HG03103 (cell line): ENCODE measurements at regions not wholly inside any gene's neighbourhood (a gene's known extent, or its start where the extent isn't known, plus 50 kb on each side); places are given as distances from the start of the nearest gene placed in this dataset.
"Not testable (repeated sequence)": the region's sequence is repeated elsewhere in the genome, so short reads cannot be mapped to it uniquely, and the experiment has no call there.

Experiments
- ATAC-seq: cut with Tn5 transposase; IDR thresholded peaks from one replicate; pipeline ENCODE4 v1.9.1; 2021; ENCODE audit warnings: low read depth; ENCODE audit not compliant: unreplicated experiment

DNA sequence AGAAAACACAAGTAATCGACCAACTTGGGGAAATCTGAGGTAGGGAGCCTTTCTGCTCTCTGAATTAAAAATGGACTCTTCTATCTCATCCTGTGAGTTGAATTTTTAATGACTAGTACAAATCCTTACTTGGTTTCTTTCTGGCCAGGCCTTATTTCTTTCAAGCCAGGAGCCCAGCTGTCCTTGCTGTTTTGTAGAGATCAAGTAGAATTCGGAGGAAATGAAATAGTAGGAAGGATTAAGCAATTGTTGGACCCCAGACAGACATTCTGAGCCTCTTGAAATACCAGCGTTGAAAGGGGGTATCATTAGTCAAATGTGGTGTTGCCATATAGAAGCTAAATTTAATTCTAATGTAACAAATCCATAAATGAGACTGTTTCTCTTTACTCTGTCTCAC lies 53.7 kb upstream of the SMIM15 start:
- no peak for ATAC-seq

GRCh38 chr5:61216741-61217140 lies 54.5 kb upstream of the SMIM15 start:
- no peak for ATAC-seq

DNA sequence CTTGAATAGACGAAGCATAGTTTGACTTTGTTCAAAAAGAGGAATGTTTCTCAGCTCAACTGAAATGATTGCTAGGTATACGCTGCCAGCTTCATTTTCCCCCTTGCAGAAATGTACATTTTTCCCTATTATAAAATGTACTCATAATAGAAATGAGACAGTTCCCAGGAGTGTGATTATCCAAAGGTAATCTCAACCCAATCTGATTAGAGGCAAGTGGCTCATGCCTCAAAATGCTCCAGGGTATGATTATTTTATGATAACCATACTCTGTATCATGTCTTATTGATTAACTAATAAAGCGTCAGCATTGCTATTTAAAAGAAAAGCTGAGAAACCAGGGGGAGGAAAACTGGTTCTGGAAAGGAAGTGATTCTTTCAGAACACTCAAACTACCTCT lies 54.9 kb upstream of the SMIM15 start:
- ATAC-seq = no peak

DNA sequence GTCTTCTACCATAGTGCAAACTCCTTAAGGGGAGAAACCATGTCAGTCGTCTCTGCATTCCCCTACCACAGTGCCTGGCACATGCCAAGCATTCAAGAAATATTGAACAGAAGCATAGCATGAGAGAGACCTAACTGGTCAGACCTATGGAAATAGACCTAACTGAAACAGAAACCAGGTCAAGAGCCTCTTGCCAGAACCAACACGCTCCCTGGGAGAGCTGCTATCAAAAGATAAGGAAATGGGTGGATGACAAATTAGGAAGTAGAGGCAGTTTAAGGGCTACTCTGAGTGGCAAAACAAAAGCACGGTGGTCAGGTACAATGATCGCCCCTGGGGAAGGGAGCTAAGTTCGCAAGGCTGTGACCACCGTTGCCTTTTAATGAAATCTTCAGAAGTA lies 66.0 kb upstream of the SMIM15 start:
- no peak for ATAC-seq

DNA sequence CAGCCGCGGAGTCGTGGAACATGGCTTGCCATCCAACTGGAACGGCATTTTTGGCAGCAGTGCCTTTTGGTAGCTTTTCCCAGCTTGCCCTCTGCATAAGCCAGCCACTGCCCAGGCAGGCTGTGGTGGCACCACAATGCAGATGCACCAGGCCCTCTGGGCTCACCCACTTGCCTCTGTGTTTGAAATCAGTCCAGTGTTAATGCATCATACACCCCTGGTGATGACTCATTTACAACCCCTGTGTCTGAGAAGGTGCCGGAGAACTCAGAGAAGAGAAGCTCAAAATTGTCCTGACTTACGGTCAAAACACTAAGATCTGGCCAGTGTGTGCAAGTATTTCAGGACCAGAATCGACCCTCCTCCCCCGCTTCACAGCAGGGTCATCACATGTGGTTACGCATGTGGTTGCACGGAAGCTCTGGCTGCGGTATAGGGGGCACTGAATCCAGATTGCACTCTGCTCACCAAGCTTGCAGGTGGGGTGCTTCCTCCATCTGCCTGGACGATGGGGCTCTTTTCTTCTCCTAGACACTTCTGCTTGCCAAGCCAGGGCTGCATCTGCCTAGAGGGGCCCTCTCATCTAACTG lies 66.5 kb upstream of the SMIM15 start:
- peak; percentile 45 for ATAC-seq

GRCh38 chr5:61229416-61229815 lies 67.1 kb upstream of the SMIM15 start:
- ATAC-seq = no peak

DNA sequence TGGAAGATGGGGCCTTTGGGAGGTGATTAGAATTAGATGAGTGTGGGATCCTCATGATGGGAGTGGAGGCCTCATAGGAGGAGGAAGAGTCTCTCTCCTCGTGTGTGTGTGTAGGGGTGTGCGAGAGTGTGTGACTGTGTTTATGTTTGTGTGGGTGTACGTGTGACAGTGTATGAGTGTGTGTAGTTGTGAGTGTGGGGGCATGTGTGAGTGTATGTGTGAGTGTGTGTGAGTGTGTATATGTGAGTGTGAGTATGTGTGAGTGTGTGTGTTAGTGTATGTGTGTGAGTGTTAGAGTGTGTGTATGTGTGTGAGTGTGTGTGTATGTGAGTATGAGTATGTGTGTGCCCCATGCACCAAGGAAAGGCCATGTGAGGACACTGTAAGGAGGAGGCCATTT lies 68.2 kb upstream of the SMIM15 start:
- ATAC-seq = no peak

DNA sequence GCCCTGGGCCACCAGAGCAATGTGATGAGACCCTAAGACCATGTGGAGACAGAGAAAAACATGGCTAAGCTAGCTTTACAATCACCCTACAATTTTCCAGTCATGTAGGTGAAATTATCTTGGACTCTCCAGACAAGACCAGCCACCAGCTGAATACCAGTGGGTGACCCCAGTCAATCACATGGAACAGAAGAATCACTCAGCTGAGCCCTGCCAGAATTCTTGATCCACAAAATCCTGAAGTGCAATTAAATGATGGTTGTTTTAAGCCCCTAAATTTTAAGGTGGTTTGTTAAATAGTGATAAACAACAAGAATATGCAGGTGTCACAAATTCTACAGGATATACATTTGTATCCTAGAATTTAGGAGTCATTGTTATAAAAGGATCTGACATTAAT lies 69.5 kb upstream of the SMIM15 start:
- no peak for ATAC-seq

DNA sequence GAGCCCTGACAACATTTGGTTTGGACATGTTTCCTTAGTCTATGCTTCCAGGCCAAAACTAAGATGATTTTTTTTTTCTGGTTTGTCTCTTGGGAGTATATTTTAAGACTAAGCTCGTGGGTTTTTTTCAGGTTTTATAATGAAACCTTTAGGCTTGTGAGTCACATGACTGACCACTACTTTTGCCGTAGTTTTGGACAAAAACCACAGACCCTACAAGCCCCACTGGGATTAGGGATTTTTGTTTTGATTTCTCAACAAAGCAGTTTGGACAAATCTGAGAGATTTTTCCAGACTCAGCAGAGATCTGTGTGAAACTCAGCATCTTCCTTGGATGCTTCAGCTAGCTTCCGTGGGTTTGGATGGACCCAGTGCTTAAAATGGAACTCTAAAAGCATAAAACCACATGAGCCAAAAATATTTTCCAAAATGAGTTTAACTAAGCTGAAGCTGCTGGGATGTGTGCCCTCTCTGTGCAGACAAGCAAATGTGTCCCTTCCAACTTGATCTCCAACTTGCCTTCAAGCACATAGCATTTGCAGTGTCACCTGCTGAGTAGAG lies 70.3 kb upstream of the SMIM15 start:
- no peak for ATAC-seq

GRCh38 chr5:61234019-61234418 lies 71.8 kb upstream of the SMIM15 start:
- ATAC-seq = no peak

DNA sequence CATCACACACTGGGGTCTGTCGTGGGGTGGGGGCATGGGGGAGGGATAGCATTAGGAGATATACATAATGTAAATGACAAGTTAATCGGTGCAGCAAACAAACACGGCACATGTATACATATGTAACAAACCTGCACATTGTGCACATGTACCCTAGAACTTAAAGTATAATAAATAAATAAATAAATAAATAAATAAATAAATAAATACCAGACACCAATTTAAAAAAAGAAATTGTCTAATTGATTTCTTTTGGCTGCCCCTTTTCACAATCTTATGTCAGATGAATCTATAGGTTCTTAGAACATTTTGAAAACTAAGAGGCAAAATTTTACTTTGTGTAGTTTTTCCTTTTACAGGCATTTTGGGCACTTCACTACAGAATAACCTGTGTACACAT lies 74.4 kb upstream of the SMIM15 start:
- ATAC-seq = not testable (repeated sequence)

DNA sequence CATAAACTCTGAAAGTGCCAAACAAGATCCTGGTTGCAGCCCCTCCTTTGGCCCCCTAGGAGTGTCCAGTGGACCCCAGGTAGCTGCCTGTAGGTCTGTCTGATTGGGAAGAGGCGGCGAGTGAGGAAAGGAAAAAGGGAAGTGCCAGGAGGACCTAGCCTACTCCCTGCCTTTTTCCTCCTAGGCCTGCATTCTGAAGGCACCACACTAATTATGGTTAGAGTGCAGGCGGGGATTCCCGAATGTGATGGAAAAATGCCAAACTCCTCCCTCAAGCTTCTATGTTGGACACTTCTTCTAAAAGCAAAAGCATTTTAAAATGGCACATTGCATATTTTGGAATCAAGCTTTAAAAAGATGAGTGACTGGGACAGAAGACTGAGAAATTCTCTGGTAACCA lies 83.2 kb upstream of the SMIM15 start:
- ATAC-seq = no peak

DNA sequence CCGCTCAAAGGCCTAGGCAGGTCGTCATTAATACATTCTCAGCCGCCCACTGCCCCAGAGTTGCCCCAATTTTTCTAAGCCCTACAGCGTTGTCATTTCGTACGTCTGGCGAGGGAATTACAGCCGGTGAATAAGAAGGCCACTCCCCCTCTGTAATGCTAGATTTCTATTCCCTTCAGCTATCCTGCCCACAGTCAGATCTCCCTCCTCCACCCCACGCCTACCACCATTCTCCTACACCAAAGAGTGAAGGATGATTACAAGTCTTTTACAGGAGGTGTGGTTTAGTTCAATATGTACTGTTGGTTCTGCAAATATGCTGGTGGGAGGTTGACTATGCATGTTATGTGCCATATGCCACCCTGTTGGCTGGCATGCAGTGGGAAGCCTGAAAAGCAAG lies 83.7 kb upstream of the SMIM15 start:
- ATAC-seq = no peak

GRCh38 chr5:61246768-61247307 lies 84.6 kb upstream of the SMIM15 start:
- ATAC-seq = no peak

DNA sequence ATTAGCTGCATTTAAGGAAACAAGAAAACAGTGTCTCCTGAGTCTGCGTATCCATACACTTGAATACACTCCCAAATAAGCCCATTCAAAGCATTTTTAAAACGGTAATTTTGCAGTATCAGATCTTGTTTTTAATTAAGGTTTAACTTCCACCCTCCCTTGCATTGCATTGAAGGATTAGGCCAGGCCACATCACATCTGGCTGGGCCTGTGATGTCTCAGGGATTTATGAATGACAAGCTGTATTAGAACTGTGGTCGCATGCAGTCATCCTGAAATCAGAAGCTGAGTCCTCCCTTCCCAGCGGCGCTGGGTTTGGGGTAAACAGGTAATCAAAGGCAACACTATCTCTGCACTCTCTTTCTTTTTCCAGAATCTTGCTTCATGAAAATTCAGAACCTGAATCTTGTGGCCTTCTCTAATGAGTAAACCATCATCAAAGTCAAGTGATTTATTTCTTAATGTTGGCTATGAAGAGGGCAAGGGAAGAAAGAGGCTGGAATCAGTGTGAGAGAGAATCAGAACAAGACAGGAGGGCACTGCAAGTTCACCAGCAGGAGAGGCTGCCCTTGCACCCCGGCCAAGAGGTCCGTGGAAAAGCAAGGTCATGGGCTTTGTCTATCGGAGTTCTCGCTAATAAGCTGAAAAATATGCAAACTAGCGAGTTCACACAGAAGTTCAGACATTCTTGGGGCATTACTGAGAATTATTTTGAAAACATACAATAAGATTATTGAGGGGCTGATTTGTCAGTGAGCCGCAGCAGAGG lies 80.0 kb upstream of the ZSWIM6 start:
- no peak for ATAC-seq

GRCh38 chr5:61252643-61252925 lies 79.5 kb upstream of the ZSWIM6 start:
- no peak for ATAC-seq

GRCh38 chr5:61253547-61253946 lies 78.5 kb upstream of the ZSWIM6 start:
- no peak for ATAC-seq

GRCh38 chr5:61254969-61255555 lies 77.0 kb upstream of the ZSWIM6 start:
- no peak for ATAC-seq

GRCh38 chr5:61256474-61256873 lies 75.6 kb upstream of the ZSWIM6 start:
- ATAC-seq = no peak

DNA sequence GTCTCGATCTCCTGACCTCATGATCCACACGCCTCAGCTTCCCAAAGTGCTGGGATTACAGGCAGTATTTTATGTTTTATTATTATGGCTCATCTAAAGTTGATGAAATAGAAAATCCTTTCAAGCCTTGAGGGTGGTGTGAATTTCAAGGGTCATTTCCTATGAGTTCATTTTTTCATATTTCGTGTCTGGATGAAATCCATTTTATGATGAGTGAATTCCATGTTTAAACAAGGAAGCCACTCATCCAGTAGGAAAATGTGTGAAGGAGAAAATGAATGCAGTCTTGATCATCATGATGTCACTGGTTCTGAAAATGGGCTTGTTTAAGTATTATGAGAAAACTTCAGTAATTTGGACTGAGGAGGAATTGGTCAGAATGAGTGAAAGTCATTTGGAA lies 74.6 kb upstream of the ZSWIM6 start:
- no peak for ATAC-seq

DNA sequence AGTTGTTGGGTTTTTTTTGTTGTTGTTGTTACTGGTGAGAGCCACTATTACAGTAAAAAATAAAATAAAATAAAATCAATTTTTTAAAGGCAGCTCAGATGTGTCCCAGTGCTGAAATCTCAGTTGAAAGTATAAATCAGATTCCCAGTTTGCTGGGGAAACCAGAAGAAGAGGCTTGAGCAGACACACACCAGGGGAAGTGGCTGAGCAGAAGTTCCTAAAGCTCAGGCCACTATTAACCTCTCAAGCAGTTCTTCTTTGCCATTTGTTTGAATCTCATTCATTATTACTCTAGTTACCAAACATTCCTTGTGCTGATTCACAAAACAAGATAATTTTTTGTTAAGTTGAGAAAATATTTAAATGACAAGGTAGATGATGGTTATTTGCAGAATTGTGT lies 70.9 kb upstream of the ZSWIM6 start:
- no peak for ATAC-seq

DNA sequence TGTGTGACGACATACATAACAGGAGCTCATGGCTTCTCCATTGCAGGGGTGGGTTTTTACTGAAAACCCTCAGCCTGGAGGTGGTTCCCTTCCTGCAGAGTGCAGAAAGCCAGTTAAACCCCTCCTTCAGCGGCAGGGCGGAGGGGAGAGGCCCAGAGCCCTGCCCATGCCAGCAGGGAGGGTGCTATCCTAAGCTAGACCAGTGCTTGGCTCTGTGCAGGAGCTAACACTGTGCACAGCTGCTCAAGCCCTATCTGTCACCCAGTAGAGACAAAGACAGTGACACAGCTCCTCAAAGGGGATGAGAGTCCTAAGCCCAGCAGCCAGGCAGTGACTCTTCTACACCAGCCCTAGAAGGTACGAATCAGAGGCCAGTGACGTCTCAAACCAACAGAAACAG lies 70.0 kb upstream of the ZSWIM6 start:
- no peak for ATAC-seq
